Nephron (organoid): ENCODE measurements at regions not wholly inside any gene's neighbourhood (a gene's known extent, or its start where the extent isn't known, plus 50 kb on each side); places are given as distances from the start of the nearest gene placed in this dataset.

Experiments used
- H3K27ac Mint-ChIP-seq, 3 experiments: 2 replicates each; pipeline ENCODE4 v1.8.0; 2020; ENCODE audit warnings: mixed read lengths in 3 of 3, mild to moderate bottlenecking in 2 of 3, moderate library complexity in 1 of 3
- H3K27me3 Mint-ChIP-seq: 2 replicates; pipeline ENCODE4 v1.8.0; 2021; ENCODE audit warnings: low read depth, mild to moderate bottlenecking, moderate library complexity, mixed read lengths
- H3K36me3 Mint-ChIP-seq: 2 replicates; pipeline ENCODE4 v1.8.0; 2020; ENCODE audit warnings: low read depth, mixed read lengths
- H3K4me1 Mint-ChIP-seq: 2 replicates; pipeline ENCODE4 v1.8.0; 2020; ENCODE audit warnings: mixed read lengths
- H3K4me3 Mint-ChIP-seq, 3 experiments: 2 replicates each; pipeline ENCODE4 v1.8.0; 2020; ENCODE audit warnings: mild to moderate bottlenecking in 3 of 3, mixed read lengths in 3 of 3, moderate library complexity in 2 of 3
- H3K9me3 Mint-ChIP-seq: 2 replicates; pipeline ENCODE4 v1.8.0; 2020; ENCODE audit warnings: mixed read lengths
- TF ChIP-seq, protein P1 (sequence below), 3 experiments: fragments of 200-600 bp; sonication (generic); IDR thresholded peaks; one replicate each; pipeline ENCODE4 v1.5.0; 2021; ENCODE audit warnings: antibody characterized with exemption in 3 of 3; ENCODE audit not compliant: unreplicated experiment in 3 of 3

DNA sequence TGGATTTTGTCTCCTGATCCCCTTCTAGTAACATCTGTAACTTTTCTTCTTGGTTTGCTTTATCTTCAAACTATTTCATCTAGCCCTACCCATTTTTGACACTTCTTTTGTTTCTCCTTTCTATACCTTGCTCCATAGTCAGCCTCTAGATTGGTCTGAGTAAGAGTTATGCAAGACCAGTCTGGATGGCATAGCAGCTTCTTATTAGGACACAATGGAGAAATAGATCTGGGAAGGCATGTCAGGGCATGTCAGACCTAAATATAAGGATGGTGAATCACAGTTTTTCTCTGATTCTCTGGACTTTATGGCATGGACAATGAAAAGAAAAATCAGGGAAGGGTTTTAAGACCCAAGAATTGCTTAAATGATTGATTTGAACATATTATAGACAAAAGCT is 452.5 kb downstream of the RAP2B start:
- Mint-ChIP-seq H3K4me3 (no peak overlapping the region), H3K4me1 (no peaks in the 10 kb centered on the region), H3K27ac (no peak overlapping the region), H3K9me3 (no peaks in the 10 kb centered on the region), H3K27me3 (no peaks in the 10 kb centered on the region), H3K36me3 (no peaks in the 10 kb centered on the region)
- TF ChIP-seq, protein P1, sequence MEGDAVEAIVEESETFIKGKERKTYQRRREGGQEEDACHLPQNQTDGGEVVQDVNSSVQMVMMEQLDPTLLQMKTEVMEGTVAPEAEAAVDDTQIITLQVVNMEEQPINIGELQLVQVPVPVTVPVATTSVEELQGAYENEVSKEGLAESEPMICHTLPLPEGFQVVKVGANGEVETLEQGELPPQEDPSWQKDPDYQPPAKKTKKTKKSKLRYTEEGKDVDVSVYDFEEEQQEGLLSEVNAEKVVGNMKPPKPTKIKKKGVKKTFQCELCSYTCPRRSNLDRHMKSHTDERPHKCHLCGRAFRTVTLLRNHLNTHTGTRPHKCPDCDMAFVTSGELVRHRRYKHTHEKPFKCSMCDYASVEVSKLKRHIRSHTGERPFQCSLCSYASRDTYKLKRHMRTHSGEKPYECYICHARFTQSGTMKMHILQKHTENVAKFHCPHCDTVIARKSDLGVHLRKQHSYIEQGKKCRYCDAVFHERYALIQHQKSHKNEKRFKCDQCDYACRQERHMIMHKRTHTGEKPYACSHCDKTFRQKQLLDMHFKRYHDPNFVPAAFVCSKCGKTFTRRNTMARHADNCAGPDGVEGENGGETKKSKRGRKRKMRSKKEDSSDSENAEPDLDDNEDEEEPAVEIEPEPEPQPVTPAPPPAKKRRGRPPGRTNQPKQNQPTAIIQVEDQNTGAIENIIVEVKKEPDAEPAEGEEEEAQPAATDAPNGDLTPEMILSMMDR (IDR thresholded peaks at IDR 0.05; ENCODE audit: unreplicated experiment in 3 of 3), result no peak

DNA sequence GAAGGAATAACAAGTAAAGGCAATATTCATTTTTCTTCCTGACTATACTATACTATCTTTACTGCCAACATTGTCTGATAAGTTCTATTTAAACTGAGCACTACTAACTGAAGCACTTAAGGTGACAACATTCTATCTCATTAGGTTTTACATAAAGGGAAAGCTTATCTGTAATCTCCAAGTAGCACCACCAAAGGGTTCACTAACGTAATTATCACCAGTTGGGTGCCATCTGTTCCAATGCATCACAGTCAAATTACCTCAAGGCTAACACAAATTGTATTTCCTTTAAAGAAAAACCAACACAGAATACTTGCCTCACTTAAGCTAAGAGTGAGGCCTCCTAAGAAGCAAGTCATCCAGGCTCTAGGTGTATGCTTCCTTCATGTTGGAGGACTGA is 453.8 kb downstream of the RAP2B start:
- no peak overlapping the region for H3K4me3 Mint-ChIP-seq
- TF ChIP-seq, protein P1 (IDR thresholded peaks at IDR 0.05; ENCODE audit: unreplicated experiment in 3 of 3), result no peak
- no peaks in the 10 kb centered on the region for H3K4me1 Mint-ChIP-seq
- no peaks in the 10 kb centered on the region for H3K9me3 Mint-ChIP-seq
- H3K27ac Mint-ChIP-seq, result no peak overlapping the region
- no peaks in the 10 kb centered on the region for H3K27me3 Mint-ChIP-seq
- H3K36me3 Mint-ChIP-seq, result no peaks in the 10 kb centered on the region

DNA sequence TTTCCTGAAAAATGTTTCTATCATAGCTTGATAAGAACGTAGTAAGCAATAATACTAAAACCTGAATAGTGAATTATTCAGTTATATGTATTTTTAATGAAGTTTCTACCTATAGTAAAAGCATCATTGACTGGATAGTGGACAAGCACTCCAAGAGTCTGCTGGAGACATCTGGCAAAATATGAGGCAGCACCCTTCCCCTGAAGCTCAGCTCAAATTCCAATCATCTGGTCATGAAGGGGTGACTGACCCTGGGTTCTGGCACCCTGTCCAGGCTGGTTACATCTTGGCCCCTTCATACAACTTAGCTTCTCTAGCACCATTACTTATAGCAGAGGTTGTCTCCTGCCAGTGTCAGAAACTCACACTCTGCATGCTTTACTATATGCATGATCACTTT is 455.4 kb downstream of the RAP2B start:
- Mint-ChIP-seq H3K4me1 (no peaks in the 10 kb centered on the region), H3K4me3 (no peak overlapping the region), H3K9me3 (no peaks in the 10 kb centered on the region), H3K27ac (no peak overlapping the region), H3K36me3 (no peaks in the 10 kb centered on the region), H3K27me3 (no peaks in the 10 kb centered on the region)
- TF ChIP-seq, protein P1 (IDR thresholded peaks at IDR 0.05; ENCODE audit: unreplicated experiment in 3 of 3), result no peak

DNA sequence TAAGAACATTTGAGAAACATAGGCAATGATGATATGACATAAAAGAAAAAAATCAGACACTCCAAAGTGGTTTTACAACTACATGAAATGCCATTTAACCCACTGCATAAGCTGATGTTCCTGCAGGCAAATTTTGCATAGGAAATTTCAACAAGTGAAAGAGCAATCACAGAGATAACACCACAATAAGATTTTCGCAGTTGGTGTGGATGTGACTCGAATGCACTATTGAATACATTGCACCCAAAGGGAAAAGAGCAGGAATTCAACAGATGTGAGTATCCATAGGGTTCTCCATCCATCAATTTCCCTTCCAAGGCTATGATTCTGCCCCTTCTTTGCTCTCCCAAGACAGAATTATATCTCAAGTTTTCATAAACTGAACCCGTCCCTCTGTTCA is 456.1 kb downstream of the RAP2B start:
- Mint-ChIP-seq H3K27me3 (no peaks in the 10 kb centered on the region), H3K9me3 (no peaks in the 10 kb centered on the region)
- TF ChIP-seq, protein P1 (IDR thresholded peaks at IDR 0.05; ENCODE audit: unreplicated experiment in 3 of 3), result no peak

DNA sequence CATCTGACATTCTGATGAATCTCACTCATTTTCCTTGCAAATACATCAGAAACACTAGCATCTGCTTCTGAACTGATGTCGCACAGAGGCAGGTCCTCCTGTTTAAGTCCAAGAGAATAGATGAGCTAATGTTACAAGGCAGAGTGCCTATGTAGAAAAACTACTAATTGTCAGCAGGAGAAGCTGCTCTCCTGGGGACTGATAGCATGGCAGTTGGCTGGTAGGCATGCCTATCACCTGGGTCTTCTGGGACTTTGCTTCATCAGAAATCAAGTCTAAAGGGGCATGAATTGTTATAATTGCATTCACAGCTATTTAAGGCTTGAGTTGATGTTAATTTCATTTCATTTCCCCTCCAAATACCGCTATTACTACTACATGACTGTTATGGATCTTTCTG is 457.2 kb downstream of the RAP2B start:
- Mint-ChIP-seq H3K4me3 (no peak overlapping the region), H3K4me1 (no peaks in the 10 kb centered on the region), H3K36me3 (no peaks in the 10 kb centered on the region), H3K27me3 (no peaks in the 10 kb centered on the region), H3K9me3 (no peaks in the 10 kb centered on the region), H3K27ac (no peak overlapping the region)
- TF ChIP-seq, protein P1 (IDR thresholded peaks at IDR 0.05; ENCODE audit: unreplicated experiment in 3 of 3), result no peak

More for the DNA sequence above, 456.1 kb downstream of the RAP2B start:
- H3K4me3 Mint-ChIP-seq, result no peak overlapping the region
- no peaks in the 10 kb centered on the region for H3K4me1 Mint-ChIP-seq
- no peak overlapping the region for H3K27ac Mint-ChIP-seq
- no peaks in the 10 kb centered on the region for H3K36me3 Mint-ChIP-seq

DNA sequence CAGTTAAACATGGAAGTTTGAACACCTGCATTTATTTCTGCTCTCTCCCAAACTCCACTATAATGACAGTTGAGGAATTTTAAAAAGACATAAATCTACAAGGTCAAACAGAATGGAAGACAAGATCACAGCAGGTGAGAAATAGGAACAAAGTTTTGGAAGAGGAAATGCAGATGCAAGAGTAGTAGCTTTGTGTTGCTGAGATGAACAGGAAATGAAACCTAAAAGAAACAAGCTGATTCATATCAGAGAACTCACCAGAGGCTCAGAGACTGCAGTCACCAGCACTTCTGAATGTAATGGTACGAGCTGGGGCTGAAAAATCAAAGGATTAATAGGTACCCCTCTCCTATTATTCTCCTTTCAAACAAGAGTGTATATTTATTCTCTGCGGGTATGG is 459.9 kb downstream of the RAP2B start:
- no peak overlapping the region for H3K4me3 Mint-ChIP-seq
- H3K9me3 Mint-ChIP-seq, result no peaks in the 10 kb centered on the region
- no peaks in the 10 kb centered on the region for H3K36me3 Mint-ChIP-seq
- H3K27ac Mint-ChIP-seq, result no peak overlapping the region
- H3K27me3 Mint-ChIP-seq, result no peaks in the 10 kb centered on the region
- TF ChIP-seq, protein P1 (IDR thresholded peaks at IDR 0.05; ENCODE audit: unreplicated experiment in 3 of 3), result no peak
- H3K4me1 Mint-ChIP-seq, result no peaks in the 10 kb centered on the region
